Sigmoid colon (tissue), 3 donors: ENCODE measurements at regions not wholly inside any gene's neighbourhood (a gene's known extent, or its start where the extent isn't known, plus 50 kb on each side); places are given as distances from the start of the nearest gene placed in this dataset.

Experiments used
- POLR2A ChIP-seq, 2 donors: fragments of 450-650 bp; IDR thresholded peaks; one replicate each; pipeline ENCODE4 v1.6.1; 2016; ENCODE audit warnings: antibody characterized with exemption in 2 of 2, mild to moderate bottlenecking in 2 of 2, moderate library complexity in 2 of 2
- TF ChIP-seq, protein P1 (sequence below), 4 experiments: fragments of 450-650 bp in 3 of 4; fragments of 200-600 bp in 1 of 4; IDR thresholded peaks; one replicate each; pipeline ENCODE4 v1.5.1; 2016 to 2019; ENCODE audit warnings: antibody characterized with exemption in 4 of 4, mild to moderate bottlenecking in 3 of 4, moderate library complexity in 2 of 4

- TF ChIP-seq POLR2A (IDR thresholded peaks at IDR 0.05): no peak
- TF ChIP-seq, protein P1, sequence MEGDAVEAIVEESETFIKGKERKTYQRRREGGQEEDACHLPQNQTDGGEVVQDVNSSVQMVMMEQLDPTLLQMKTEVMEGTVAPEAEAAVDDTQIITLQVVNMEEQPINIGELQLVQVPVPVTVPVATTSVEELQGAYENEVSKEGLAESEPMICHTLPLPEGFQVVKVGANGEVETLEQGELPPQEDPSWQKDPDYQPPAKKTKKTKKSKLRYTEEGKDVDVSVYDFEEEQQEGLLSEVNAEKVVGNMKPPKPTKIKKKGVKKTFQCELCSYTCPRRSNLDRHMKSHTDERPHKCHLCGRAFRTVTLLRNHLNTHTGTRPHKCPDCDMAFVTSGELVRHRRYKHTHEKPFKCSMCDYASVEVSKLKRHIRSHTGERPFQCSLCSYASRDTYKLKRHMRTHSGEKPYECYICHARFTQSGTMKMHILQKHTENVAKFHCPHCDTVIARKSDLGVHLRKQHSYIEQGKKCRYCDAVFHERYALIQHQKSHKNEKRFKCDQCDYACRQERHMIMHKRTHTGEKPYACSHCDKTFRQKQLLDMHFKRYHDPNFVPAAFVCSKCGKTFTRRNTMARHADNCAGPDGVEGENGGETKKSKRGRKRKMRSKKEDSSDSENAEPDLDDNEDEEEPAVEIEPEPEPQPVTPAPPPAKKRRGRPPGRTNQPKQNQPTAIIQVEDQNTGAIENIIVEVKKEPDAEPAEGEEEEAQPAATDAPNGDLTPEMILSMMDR (IDR thresholded peaks at IDR 0.05): no peak
Measured at GRCh38 chr6:105987516-105987915, 98.6 kb upstream of the PRDM1 start.
